Suprapubic skin (tissue), 4 donors: ENCODE measurements at regions not wholly inside any gene's neighbourhood (a gene's known extent, or its start where the extent isn't known, plus 50 kb on each side); places are given as distances from the start of the nearest gene placed in this dataset.

Experiments used
- DNase-seq, 2 donors: peaks; one replicate each; pipeline ENCODE4 v3.0.0-alpha.2; 2019; ENCODE audit warnings: low spot score in 2 of 2
- H3K27ac ChIP-seq: fragments of 200-600 bp; sonication (generic); one replicate; pipeline ENCODE4 v1.5.1; 2019
- H3K27me3 ChIP-seq: fragments of 200-600 bp; sonication (generic); one replicate; pipeline ENCODE4 v1.5.1; 2019
- H3K36me3 ChIP-seq: fragments of 200-600 bp; sonication (generic); one replicate; pipeline ENCODE4 v1.5.1; 2019
- H3K4me1 ChIP-seq: fragments of 200-600 bp; sonication (generic); one replicate; pipeline ENCODE4 v1.5.1; 2019
- H3K4me3 ChIP-seq: fragments of 200-600 bp; sonication (generic); one replicate; pipeline ENCODE4 v1.5.1; 2019; ENCODE audit warnings: mild to moderate bottlenecking
- H3K9me3 ChIP-seq: fragments of 200-600 bp; sonication (generic); one replicate; pipeline ENCODE4 v1.5.1; 2019
- CTCF ChIP-seq, 2 donors: fragments of 200-600 bp in 1 of 2; fragments of 450-650 bp in 1 of 2; sonication (generic) in 1 of 2; IDR thresholded peaks; one replicate each; pipeline ENCODE4 v1.5.1; 2016 to 2019; ENCODE audit warnings: antibody characterized with exemption in 2 of 2, mild to moderate bottlenecking in 1 of 2, moderate library complexity in 1 of 2
- EP300 ChIP-seq: sonication (generic); formaldehyde crosslinking; IDR thresholded peaks from one replicate; pipeline ENCODE4 v1.6.1; 2017; ENCODE audit warnings: antibody characterized with exemption
- POLR2A ChIP-seq, 2 donors: fragments of 450-650 bp; IDR thresholded peaks; one replicate each; pipeline ENCODE4 v1.6.1; 2017; ENCODE audit warnings: antibody characterized with exemption in 2 of 2, mild to moderate bottlenecking in 2 of 2, moderate library complexity in 2 of 2
- POLR2AphosphoS5 ChIP-seq, 3 donors: sonication (generic); formaldehyde crosslinking; IDR thresholded peaks; one replicate each; pipeline ENCODE4 v1.6.1; 2017; ENCODE audit warnings: antibody characterized with exemption in 3 of 3
- WGBS: methylation state at CpG from one replicate; pipeline ENCODE4 v1.1.5; 2018; 5-methylcytosine and 5-hydroxymethylcytosine counted together

GRCh38 chr12:89231686-89232085, 120.6 kb downstream of the DUSP6 start:
- Histone ChIP-seq H3K27ac (no peak overlapping the region), H3K4me1 (peaks cover 36% of the 10 kb centered on the region), H3K36me3 (no peaks in the 10 kb centered on the region), H3K27me3 (no peaks in the 10 kb centered on the region), H3K9me3 (no peaks in the 10 kb centered on the region), H3K4me3 (no peak overlapping the region)
- 62% methylated on average over 1 of the region's 1 CpG for WGBS
- no peak for DNase-seq
- TF ChIP-seq POLR2AphosphoS5 (IDR thresholded peaks at IDR 0.05) (no peak), POLR2A (IDR thresholded peaks at IDR 0.05) (no peak), EP300 (no peak), CTCF (IDR thresholded peaks at IDR 0.05) (no peak)

- DNase-seq = no peak
- Histone ChIP-seq H3K27ac (no peak overlapping the region), H3K9me3 (no peaks in the 10 kb centered on the region), H3K4me1 (peaks cover 36% of the 10 kb centered on the region), H3K4me3 (no peak overlapping the region), H3K27me3 (no peaks in the 10 kb centered on the region), H3K36me3 (no peaks in the 10 kb centered on the region)
- 36% methylated on average over 2 of the region's 2 CpGs for WGBS
- TF ChIP-seq CTCF (IDR thresholded peaks at IDR 0.05) (no peak), EP300 (no peak), POLR2AphosphoS5 (IDR thresholded peaks at IDR 0.05) (no peak), POLR2A (IDR thresholded peaks at IDR 0.05) (no peak)
Observed at GRCh38 chr12:89230376-89231315, 121.7 kb downstream of the DUSP6 start.

- 57% methylated on average over 3 of the region's 3 CpGs for WGBS
- Histone ChIP-seq H3K27ac (no peak overlapping the region), H3K27me3 (no peaks in the 10 kb centered on the region), H3K9me3 (no peaks in the 10 kb centered on the region), H3K4me3 (no peak overlapping the region), H3K4me1 (peaks cover 45% of the 10 kb centered on the region), H3K36me3 (no peaks in the 10 kb centered on the region)
- DNase-seq = no peak
- TF ChIP-seq POLR2AphosphoS5 (IDR thresholded peaks at IDR 0.05) (no peak), EP300 (no peak), CTCF (IDR thresholded peaks at IDR 0.05) (no peak), POLR2A (IDR thresholded peaks at IDR 0.05) (no peak)
Observed at GRCh38 chr12:89228491-89228890, 123.8 kb downstream of the DUSP6 start.

- Histone ChIP-seq H3K4me1 (peaks cover 45% of the 10 kb centered on the region), H3K4me3 (no peak overlapping the region), H3K36me3 (no peaks in the 10 kb centered on the region), H3K27me3 (no peaks in the 10 kb centered on the region), H3K27ac (no peak overlapping the region), H3K9me3 (no peaks in the 10 kb centered on the region)
- 92% methylated on average over 2 of the region's 2 CpGs for WGBS
- no peak for DNase-seq
- TF ChIP-seq EP300 = no peak
- TF ChIP-seq POLR2AphosphoS5 (IDR thresholded peaks at IDR 0.05) = no peak
- no peak for TF ChIP-seq CTCF (IDR thresholded peaks at IDR 0.05)
- TF ChIP-seq POLR2A (IDR thresholded peaks at IDR 0.05) = no peak
Observed at GRCh38 chr12:89227774-89228173, 124.5 kb downstream of the DUSP6 start.

- 21% methylated on average over 3 of the region's 3 CpGs for WGBS
- no peak for DNase-seq
- Histone ChIP-seq H3K36me3 (no peaks in the 10 kb centered on the region), H3K9me3 (no peaks in the 10 kb centered on the region), H3K4me1 (peaks cover 40% of the 10 kb centered on the region), H3K27me3 (no peaks in the 10 kb centered on the region), H3K4me3 (no peak overlapping the region), H3K27ac (peak overlapping the region; percentile 79)
- TF ChIP-seq POLR2AphosphoS5 (IDR thresholded peaks at IDR 0.05) = peak in 2 of 3 donors; percentile 81 to 83
- TF ChIP-seq POLR2A (IDR thresholded peaks at IDR 0.05) = no peak
- no peak for TF ChIP-seq EP300
- TF ChIP-seq CTCF (IDR thresholded peaks at IDR 0.05) = no peak
Observed at GRCh38 chr12:89225808-89226411, 126.4 kb downstream of the DUSP6 start.
